Activated effector memory CD4-positive, alpha-beta T cell treated with anti-CD3 and anti-CD28 coated beads, Interleukin-2, amount 50 U/mL, for 16 hours (primary cell): ENCODE measurements at regions not wholly inside any gene's neighbourhood (a gene's known extent, or its start where the extent isn't known, plus 50 kb on each side); places are given as distances from the start of the nearest gene placed in this dataset.

Experiments
- DNase-seq: peaks from one replicate; pipeline ENCODE4 v3.0.0-alpha.2; 2020

GRCh38 chr6:33862536-33862935 is 58.7 kb upstream of the MLN start:
- no peak for DNase-seq

GRCh38 chr6:33861722-33862121 is 57.9 kb upstream of the MLN start:
- no peak for DNase-seq

DNA sequence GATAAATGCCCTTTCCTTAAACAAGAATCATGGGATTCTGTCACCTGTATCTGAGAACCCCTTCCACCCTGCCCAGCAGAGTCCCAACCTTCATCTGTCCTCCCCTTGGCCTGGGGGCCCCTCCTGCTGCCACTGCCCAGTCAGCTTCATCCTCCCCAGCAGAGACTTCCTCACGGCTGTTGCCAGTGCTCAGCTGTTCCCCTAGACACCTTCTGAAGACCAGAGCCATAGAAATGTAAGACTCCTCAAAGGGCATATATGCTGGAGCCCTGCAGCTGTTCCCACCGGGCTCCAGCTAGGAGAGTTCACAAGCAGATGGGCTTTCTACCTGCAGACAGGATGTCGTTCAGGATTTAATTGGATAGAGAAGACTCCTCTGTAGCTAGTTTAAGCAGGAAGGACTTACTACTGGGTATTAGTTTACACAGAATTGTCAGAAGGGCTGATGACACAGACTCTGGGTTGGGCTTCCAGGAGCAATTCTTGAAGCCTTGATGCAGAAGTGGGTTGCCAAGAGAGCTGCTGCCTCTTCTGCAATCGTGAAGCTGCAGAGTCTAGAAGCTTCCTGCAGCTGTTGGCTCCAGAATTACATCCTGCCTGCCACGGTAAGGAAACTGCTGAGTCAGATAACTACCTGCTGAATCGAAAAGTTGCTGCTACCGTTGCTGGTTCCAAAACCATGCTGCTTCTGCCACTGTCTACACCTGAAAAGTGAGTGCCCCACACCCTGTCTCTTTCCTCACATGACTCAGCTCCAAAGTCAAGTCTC is 57.1 kb upstream of the MLN start:
- DNase-seq = peak; percentile 70

GRCh38 chr6:33860006-33860405 is 56.2 kb upstream of the MLN start:
- no peak for DNase-seq

- no peak for DNase-seq
Measured at GRCh38 chr6:33858804-33859505, 55.2 kb upstream of the MLN start.

DNA sequence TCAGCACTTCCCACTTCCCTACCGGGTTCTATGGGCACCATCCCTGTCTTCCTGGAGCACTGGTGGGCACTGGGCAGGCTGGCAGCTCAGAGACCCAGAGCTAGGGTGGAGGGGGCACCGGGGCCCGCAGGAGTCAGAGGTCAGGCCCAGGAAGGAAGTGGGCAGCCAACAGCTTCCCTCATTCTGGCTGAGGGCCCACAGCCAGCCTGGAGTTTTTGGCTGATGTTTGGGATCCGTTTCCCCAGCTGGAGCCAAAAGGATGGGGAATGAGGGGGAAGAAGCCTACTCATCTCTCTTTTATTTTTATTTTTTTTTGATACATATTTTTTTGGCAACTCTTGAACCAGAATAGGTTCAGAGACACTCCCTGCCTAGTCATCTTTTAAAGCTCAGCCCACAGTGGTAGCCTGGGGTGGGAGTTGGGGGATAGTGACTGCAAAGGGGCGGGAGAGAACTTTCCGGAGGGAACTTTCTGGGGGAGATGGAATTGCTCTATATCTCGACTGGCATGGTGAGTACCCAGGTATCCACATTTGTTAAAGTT is 54.2 kb upstream of the MLN start:
- DNase-seq = no peak

- no peak for DNase-seq
Measured at GRCh38 chr6:33857093-33857931, 53.5 kb upstream of the MLN start.

DNA sequence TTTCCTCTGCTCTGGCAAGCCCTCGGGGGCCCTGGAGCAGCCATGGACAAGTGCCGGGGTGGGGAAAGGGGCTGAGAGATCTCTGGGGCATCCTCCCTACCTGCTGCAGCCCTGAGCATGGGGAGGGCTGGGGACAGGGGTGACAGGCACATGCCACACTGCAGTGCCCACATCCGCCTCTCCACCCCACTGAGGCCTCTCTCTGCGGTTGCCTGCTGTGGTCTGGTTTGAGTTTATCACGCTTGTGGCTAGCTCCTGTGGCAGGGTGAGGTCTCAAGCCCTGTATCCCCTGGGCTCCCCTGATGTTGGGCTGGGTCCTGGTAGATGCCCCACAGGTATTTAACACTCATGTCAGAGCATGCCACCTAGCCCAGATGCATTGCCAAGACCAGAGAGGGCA is 52.9 kb upstream of the MLN start:
- DNase-seq = peak; percentile 86

DNA sequence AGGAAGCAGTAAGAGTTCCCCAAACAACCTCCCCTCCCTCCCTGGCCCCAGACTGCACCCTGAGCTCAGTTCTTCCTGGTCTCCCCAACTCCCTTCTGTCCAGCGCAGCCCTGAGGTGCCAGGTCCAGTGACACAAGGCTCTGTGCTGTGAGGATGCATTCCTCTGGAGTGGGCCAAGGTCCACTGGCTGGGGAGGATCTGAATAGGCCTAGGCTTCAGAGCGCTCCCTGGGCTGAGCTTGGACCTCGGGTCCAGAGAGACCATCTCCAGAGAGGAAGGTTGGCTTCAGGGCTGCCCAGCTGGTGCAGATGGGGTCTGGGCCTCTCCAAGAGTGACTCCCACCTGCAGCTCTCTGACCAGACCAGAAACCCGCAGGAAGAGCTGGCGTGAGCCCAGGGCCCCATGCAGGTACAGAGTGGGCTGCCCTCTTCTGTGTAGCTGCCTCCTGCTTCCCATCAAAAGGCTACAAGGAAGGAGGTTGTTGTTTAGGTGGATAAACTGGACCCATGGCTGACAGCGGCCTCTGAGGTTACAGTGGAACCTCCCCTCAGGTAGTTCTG is 52.3 kb upstream of the MLN start:
- DNase-seq = no peak

GRCh38 chr6:33854572-33855030 is 50.8 kb upstream of the MLN start:
- no peak for DNase-seq

GRCh38 chr6:33853736-33854135 is 49.9 kb upstream of the MLN start:
- no peak for DNase-seq
